ENCODE measurements at regions not wholly inside any gene's neighbourhood (a gene's known extent, or its start where the extent isn't known, plus 50 kb on each side); places are given as distances from the start of the nearest gene placed in this dataset.

DNA sequence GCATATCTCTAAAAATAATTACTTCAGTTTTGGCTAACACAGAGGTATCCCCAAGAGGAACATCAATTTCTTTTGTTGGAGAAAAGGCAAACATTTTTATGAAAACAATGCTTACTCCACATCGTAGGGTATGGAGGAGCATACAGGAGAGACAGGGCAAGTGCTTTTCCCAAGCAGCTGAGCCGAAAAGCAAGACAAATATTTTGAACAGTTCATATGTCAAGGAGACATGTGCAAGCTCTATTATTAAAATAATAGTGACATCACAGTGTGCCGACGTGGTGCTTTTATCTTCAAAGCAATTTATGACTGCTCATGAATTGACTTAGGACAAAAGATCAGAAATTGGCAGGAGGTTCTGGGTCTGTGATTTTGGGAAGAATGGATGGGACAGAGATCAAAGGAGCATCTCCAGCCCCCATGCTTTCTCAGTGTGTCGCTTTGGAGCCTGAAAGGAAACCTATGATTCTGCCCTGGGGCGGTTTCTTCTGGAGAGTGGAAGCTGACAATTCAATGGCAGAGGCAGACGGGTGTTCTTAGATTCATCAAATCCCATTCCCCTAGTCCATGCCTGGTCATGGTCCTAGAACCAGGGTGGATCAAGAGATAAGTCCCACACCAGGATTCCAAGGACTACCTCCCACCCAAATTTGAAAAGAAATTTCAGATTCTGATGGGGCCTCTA is 97.1 kb downstream of the JCAD start:
- no peak for DNase-seq (ENCODE audit: low read depth)

- DNase-seq (ENCODE audit: low read depth) = no peak
Measured at GRCh38 chr10:29961351-29961750, 98.0 kb downstream of the JCAD start.

- no peak for DNase-seq (ENCODE audit: low read depth)
Measured at GRCh38 chr10:29960261-29960660, 99.1 kb downstream of the JCAD start.

GRCh38 chr10:29959586-29959985 is 99.8 kb downstream of the JCAD start:
- DNase-seq (ENCODE audit: low read depth) = no peak

- no peak for DNase-seq (ENCODE audit: low read depth)
Measured at GRCh38 chr10:29958440-29958839, 100.9 kb downstream of the JCAD start.

DNA sequence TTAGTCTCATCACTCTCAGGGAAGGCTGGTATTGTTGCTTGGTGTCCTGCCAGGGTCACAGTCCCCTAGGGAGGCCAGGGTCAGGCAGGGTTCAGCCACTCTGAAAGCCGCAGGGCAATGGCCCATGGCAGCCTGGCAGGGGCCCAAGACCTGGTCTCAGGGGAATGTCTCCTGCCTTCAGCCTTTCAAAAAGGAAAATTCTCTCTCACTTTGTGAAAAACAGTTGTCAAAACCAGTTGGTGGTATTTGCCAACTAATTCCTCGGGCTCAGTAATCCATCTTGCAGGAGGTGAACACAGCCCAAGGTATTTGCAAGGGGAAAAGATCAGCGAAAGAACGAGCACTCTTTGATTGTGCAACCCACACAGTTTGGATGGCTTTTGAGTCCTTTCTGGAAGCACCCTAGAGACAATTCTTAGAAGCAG is 101.5 kb downstream of the JCAD start:
- DNase-seq (ENCODE audit: low read depth) = no peak

DNA sequence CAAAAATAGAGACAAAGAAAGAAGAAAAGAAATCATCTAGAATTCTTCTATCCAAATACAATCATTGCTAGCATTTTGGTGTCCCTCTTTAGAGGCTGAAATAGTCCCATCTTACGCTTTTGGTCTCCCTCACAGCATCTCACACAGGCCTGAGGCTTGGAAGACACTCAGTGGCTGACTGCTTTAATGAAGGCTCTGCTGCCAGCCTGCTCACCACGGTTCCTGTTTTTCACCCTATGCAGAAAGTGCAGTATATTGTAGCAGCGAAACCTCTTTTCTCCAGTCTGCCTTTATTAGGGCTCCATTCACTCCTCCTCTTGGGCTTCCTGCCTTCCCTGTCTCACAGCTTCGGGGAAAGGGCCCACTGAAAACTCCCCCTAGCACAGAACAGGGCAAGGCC is 102.2 kb downstream of the JCAD start:
- no peak for DNase-seq (ENCODE audit: low read depth)

- no peak for DNase-seq (ENCODE audit: low read depth)
Measured at GRCh38 chr10:29956335-29956924, 103.0 kb downstream of the JCAD start.

DNA sequence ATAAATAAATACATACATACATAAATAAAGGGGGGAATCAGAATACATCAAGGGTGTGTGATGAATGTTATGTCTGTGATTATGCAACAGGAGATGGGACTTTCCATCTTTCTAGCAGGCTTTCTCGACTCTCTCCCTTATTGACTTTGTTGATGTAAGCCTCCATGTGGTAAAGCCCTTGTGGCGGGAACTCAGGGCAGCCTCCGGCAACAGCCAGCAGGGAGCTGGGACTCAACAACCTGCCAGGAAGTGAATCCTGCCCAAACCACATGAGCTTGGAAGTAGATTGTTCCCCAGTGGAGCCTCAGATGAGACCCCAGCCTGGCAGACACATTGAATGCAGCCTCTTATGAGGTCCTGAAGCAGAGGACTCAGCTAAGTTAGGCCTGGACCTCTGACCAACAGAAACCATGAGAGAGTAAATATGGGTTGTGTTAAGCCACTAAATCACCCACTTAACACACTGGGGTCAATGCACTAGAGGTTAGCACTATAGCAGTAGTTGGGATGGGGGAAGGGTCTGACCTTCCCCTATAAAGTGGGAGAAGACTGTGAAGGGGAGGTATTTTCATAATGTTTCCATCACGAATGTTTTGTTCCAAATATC is 104.0 kb downstream of the JCAD start:
- DNase-seq (ENCODE audit: low read depth) = peak; percentile 22

DNA sequence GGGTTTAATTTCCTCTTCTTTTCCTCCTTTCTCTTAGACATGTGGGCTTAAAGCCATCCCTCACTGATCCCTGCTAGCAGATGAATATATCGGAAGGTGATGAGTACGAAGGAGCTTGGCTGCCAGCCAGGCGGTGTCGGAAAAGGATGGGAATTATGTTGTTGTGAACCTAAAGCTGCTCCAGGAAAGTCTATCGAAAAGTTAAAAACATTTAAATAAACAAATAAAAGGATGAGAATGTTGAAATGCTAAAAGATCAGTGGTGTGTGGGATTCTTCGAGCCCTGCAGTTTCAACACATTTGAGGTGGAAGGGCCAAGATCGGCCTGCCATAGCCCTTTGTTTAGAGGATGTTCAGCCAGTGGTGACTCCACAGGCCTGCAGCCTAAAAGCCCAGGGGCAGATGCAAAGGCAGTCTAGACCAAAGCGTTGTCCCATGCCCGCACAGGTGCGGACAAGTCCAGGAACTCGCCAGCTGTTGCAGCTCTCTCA is 107.9 kb downstream of the JCAD start:
- peak; percentile 10 for DNase-seq (ENCODE audit: low read depth)

- no peak for DNase-seq (ENCODE audit: low read depth)
Measured at GRCh38 chr10:29950391-29950790, 109.0 kb downstream of the JCAD start.

DNA sequence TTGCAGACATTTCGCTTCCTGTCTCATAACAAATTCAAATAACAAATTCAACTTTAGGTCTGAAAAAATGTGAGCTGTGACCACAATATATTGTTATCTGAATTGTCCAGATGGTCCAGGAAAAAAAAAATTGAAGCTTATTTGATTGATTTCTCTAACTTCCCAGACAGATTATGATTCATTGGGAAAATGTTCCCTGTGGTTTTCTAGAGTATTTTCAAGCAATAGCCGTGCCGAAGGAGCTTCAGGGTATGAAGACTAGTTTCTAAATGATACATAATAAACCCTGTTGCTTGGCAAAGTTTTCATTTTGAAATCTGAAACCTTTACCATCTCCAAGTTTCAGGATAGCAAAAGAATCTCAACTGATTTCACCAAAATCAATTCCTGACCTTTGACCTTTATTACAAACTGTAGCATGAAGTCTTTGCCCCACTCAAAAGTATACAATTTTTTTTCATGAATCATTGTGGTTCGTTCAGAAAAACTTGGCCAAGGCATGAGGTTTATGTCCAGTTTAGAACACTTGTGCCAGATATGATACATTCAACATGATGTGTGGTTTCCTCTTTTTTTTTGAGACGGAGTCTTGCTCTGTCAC is 109.9 kb downstream of the JCAD start:
- peak; percentile 96 for DNase-seq (ENCODE audit: low read depth)

DNA sequence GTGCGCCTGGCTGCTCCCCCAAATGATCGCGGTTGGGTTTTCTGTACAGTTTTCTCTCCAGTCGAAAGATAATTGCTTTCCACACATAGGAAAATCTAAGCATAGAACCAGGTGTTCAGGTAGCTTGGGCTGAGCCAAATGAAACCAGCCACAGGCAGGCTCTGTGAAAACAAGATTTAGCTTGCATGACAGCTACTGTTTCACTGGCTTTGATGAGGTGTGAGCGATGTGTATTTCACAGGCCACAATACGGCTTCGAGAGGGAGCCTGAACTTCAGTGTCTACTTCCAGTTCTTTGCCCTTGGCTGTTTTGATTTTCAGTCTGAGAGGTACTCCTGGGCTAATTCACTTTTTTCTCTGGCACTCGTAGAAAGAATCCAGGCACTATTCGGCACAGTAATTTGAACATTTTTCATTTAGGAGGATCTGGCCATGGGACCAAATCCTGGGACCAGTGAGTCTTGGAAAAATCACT is 110.5 kb downstream of the JCAD start:
- peak; percentile 52 for DNase-seq (ENCODE audit: low read depth)

DNA sequence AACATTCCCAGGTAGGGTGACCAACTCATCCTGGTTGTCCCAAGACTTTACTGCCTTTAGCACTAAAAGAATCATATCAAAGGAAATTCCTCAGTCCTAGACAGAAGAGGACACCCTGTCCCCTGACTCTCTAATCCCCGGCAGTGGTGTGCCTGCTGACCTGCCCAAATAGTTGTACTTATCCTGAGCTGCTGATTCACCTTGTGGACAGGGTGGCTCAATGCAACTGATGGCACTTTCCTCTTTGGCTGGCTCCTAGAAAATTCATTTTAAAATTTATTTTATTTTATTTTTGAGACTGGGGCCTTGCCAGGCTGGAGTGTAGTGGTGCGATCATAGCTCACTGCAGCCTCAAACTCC is 111.7 kb downstream of the JCAD start:
- peak; percentile 26 for DNase-seq (ENCODE audit: low read depth)

DNA sequence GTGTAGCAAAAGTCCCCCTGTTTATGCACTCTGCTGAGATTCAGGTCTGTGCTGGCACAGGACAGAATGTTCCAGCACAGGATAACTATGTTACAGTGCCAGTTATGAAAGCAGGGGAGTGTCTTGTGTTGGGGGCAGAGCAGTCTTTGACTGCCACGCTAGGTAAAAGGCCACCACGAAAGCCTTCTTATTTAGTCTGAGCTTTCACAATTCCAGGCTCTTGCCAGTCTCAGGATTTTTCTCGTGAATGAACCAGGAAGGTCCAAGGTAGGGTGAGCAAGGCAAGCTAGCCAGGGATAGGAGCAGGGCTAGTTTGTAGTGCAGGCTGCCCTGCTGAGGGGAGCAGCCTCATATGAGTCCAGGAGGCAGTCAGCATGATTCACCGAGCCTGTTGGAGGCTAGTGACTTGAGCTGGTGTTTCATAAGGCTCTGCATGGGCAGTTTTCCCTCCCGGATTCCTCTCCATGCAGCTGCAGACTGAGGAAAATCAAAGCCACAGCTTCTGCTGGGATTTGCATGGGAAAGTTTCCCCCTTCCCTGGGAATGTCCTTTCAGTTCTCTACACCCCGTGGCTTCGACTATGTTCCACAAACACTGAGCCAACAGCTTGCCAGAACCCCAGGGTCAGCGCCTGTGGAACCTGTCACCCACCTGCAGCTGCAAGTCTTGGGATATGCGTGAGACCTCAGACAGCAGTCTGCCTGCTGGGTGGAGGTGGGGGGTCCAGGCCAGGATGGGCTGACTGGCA is 112.3 kb downstream of the JCAD start:
- DNase-seq (ENCODE audit: low read depth) = peak; percentile 86

GRCh38 chr10:29946614-29946952 is 112.8 kb downstream of the JCAD start:
- no peak for DNase-seq (ENCODE audit: low read depth)

- DNase-seq (ENCODE audit: low read depth) = no peak
Measured at GRCh38 chr10:29941476-29941875, 117.9 kb downstream of the JCAD start.

- no peak for DNase-seq (ENCODE audit: low read depth)
Measured at GRCh38 chr10:29932991-29933390, 126.4 kb downstream of the JCAD start.

DNA sequence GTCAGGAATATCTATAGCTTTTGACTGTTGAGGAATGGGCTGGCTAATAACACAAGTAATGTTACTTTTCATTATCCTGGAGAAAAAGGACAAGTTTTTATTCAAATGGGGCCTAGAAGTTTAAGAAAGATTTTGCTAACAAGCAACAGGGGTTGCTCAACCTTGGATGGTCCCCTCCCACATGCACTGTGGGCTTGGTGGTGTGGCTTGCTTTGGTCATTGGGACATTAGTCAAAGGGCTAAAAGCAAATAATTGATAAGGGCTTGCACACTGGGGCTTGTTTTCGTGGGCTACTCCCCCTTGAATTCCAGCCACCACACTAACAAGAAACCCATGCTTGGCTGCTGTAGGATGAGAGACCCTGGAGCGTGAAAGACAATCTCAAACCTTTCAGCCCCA is 127.6 kb downstream of the JCAD start:
- DNase-seq (ENCODE audit: low read depth) = no peak

- DNase-seq (ENCODE audit: low read depth) = no peak
Measured at GRCh38 chr10:29929006-29929405, 130.4 kb downstream of the JCAD start.

DNA sequence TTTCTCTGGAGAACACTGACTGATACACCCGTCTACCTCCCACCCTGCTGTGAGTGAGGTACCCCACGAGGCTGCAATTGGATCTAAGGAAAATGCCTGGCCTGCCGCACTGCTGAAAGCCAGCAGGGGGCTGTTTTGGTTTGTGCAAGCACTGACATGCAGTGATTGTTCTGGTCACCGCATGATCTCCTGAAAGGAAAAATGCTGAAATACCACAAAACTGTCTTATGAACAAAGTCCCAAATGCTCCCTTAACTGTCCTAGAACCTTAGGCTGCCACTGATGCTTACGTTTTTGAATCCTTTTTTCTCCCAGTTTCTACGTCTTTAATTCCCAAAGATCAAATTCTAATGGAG is 132.7 kb downstream of the JCAD start:
- peak; percentile 55 for DNase-seq (ENCODE audit: low read depth)
